ENCODE measurements at regions not wholly inside any gene's neighbourhood (a gene's known extent, or its start where the extent isn't known, plus 50 kb on each side); places are given as distances from the start of the nearest gene placed in this dataset.

DNA sequence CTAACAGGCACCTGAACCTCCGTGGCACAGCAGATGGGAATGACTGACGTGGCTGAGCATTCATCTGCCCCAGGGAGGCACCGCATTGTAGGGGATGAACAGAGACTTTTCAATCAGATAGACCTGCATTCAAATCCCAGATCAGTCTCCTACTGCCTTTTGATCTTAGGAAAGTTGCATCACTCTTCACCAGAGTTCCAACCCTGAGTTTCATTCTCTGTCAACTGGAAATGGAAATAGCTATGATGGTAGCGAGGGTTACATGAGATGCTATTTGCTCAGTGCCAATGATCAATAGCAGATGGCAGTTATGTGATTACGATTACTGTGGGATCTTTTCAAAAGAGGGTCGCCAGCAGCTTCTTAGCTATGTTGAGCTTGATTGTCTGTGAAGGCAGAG lies 189.3 kb upstream of the RFC3 start:
- no peak for DNase-seq

DNA sequence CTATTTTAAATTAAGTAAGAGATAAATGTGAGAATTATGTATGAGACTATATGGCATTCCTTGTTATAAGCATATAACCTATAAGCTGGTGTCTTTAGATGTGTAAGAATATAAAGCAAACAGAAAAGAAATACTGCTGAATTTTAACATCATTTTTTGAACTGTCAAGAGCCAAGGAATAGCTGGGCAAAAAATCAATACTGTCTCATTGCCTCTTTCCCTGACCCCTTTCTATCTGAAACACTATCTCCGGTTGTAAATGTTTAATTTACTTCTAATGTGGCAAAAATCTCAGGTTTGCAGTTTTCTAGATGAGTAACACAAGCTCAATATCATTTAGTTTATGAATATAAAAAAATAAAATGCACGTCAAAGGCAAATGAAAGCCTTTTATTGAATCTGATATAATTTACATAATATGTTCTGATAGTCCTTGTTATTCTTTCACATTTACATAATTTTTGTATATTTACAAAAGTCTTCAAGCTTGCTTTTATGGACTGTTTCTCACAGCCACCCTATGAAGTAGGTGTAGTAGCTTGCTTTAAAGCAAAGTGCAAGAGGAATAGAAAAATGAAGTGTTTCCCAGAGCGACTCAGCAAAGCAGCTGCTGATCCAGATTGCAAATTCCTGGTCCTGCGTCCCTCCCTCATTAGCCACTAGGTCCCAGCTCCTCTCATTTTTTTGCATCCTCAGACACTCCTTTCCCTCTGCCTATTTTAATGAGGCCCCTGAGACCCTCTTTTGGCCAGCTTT lies 188.2 kb upstream of the RFC3 start:
- DNase-seq: no peak

DNA sequence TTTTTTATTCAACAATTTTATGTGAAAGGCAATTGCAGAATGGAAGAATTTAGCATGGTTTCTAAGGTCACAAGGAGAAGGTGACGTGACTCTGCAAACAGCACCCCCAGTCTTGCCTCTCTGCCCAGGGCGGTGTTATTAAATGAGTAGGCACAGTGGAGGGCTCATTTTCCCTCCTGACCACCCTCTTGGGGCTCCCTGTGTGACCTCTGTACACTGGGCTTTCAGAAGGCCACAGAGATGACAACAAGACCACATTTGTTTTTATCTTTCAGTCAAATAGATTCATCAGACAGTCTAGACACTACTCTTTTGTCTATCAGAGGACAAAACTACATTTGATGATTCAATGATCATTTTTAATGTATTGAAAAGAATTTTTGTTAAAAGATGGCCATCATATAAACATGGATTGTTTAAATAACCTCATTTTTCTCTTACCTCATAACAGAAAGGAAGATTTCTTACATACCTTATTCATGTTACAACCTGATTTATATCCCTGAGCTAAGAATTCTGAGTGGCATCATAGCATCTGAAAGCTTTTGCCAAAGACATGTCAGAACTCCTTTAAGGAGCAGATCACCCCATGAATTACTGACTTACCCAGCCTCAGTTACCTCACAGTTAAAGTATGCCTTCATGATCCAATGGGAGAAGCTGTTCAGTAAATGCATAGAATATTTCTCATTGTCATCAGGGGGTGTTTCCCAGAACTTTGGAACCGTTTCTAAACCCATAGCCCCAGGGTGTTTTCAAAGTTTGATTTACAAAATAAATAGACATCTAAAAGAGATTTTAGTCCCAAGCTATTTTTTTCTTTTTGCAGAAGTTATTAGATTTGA lies 184.0 kb upstream of the RFC3 start:
- DNase-seq: no peak

DNA sequence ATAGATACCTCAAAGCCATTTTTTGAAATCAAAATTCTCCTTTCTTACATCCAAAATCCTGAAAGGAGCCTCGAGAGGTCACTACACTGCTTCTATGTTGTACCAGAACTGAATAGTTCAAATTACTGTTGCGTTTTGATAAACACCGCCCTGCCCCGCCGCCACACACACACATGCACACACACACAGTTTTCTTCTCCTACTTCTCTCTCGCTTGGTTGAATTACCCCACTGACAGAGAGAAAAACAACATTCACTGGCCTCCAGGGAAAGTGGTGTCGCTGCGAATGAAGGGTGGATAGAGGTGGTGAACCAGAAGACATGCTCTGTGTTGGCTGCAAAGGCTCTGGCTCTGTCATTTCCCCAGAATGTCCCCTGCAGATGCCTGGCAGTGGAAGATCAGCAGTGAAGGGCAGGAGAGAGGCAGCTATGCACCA lies 183.4 kb upstream of the RFC3 start:
- DNase-seq: peak; percentile 13

DNA sequence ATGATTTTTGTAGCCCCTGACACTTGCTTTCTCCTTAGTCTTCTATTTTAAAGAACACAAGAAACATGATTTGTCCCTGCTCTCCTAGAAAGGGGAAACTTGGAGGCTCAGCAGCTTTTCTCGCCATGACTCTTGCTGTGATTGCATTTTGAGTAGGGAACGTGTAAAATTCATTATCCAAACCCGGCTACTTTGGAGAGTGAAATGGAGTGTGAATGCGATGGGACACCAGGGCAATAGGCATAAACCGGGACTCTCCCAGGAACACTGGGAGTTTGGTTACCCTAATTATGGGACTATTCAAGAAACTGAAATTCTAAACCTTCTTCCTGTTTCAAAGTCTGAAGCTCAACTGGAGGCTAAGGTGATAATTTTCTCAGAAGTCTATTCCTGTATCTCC lies 181.7 kb upstream of the RFC3 start:
- DNase-seq: no peak

DNA sequence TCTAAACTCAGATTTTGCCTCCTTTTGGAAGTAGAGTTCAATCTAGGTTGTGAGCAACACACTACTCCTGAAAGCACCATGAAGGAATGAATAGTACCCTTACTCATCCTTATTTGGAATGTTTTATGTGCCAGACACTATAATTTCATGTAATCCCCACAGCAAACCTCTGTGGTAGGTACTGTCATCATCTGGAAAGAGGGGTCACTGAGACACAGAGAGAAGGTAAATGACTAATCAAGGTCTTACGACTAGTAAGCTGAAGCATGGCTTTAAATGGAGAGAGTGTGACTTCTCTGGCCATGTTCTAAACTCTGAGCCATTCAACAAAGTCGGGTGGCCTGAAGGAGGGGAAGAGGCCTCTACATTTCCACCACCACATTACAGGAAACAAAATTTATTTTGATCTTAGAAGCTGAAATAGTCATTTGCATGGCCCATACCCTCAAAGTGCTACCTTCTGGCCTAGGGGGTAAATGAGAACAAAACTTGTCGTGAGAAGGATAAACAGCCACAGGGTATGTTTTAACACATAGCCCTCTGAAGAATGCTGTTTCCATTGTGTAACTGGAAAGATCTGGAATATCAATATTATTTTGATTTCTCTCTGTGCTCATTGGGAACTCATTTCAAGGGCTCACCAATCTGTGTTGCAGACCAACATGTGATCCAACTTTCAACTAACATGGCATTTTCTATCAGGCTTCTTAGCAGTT lies 180.8 kb upstream of the RFC3 start:
- DNase-seq: no peak

DNA sequence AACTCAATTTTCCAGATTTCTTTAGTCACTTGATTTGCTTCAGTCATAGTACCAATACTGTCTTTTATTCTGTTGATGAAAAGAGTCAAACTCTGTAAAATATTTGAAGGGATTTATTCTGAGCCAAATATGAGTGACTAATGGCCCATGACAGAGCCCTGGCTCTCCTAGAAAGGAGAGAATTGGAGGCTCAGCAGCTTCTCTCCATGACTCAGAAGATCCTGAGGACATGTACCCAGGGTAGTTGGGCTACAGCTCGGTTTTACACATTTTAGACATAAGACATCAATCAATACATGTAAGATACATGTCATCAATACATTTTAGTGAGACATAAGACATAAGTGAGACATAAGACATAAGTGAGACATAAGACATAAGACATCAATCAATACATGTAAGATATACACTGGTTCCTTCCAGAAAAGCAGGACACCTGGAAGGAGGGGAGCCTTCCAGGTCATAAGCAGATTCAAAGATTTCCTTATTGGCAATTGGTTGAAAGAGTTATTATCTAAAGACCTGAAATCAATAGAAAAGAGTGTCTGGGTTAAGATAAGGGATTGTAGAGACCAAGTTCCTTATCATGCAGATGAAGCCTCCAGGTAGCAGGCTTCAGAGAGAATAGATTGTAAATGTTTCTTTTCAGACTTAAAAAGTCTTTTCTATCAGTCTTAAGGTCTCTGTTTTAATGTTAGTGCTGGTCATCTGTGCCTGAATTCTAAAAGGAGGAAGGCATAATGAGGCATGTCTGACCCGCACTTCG lies 179.8 kb upstream of the RFC3 start:
- no peak for DNase-seq

DNA sequence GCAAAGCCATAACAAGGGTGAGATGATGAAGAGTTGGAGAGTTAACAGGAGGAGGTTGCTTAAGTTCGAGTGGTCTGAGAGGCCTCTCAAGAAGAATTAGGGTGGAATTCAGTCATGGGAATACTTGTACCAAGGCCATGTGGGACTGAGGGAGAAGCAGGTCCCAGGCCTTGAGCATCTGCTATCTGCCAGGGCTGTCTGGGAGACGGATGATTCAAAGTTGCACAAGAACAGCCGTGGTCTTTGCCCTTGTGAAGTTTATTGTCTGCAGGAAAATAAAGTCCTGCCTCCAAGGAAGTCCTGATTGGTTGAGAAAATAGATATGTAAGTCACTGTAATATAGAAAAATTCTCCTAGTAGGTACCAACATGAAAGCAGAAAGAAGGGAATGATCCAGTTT lies 178.8 kb upstream of the RFC3 start:
- DNase-seq: no peak

DNA sequence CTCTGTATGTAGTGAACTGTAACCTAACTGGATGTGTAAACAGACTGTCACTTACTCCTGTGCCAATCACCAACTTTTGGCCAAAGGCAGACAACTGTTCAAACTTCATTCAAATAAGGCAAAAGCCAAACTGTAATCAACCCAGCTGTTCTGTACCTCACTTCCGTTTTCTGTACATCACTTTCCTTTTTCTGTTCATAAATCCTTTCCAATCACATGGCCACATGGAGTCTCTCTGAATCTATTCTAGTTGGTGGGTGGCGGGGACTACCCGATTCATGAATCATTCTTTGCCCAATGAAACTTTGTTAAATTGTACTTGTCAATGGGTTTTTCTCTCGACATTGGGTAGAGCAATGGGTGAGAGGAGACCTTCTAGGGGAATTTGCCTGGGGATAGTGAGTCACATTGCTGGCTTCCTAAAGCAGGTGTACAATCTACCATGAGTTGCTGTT lies 178.3 kb upstream of the RFC3 start:
- DNase-seq: no peak

DNA sequence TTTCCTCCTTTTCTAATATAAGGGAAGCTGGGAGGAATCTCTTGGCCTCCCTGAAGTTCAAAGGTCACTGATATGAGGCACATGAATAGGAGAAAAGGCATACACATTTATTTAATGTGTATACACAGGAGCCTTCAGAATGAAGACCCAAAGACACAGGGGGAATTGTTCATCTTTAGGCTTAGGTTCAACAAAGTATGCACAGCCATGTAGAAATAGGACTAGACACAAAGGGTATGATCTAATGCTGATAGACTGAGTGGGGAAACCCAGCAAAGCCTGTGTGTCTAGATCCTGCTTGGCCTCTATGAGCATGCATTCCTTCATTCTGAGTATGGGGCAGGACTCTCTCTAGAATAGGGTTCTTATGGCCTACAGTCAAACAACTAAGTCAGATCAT lies 177.1 kb upstream of the RFC3 start:
- no peak for DNase-seq

DNA sequence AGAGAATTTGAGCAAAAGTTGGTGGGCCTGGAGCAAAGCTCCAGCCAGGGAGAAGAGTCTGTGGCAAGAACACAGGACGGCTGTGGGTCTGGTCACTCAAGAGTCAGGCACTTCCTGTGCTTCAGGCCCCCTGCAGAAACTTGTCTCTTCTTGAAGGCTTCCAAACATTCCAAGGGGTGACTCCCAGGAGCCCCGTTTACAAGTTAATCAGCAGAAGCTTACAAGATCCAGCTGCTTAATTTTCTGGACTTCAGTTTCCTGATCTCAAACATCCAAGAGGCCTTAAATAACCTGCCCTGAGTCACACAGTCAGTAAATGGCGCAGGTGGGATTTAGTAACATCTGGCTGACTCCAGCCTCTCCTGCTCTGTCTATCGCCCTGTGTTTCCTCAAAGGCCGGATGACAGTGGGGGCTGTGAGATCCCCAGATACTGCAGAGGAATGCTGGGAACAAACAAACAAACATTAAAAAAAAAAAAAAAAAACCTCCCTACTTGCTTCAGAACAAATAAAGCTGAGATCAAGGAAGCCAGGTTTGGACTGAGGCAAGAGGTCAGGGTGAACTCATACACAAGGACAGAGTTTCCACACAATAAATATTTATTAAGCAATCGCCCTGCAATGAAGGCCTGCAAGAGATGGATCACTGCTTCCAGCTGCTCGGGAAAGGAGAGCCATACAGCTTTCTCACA lies 175.4 kb upstream of the RFC3 start:
- DNase-seq: peak; percentile 72

DNA sequence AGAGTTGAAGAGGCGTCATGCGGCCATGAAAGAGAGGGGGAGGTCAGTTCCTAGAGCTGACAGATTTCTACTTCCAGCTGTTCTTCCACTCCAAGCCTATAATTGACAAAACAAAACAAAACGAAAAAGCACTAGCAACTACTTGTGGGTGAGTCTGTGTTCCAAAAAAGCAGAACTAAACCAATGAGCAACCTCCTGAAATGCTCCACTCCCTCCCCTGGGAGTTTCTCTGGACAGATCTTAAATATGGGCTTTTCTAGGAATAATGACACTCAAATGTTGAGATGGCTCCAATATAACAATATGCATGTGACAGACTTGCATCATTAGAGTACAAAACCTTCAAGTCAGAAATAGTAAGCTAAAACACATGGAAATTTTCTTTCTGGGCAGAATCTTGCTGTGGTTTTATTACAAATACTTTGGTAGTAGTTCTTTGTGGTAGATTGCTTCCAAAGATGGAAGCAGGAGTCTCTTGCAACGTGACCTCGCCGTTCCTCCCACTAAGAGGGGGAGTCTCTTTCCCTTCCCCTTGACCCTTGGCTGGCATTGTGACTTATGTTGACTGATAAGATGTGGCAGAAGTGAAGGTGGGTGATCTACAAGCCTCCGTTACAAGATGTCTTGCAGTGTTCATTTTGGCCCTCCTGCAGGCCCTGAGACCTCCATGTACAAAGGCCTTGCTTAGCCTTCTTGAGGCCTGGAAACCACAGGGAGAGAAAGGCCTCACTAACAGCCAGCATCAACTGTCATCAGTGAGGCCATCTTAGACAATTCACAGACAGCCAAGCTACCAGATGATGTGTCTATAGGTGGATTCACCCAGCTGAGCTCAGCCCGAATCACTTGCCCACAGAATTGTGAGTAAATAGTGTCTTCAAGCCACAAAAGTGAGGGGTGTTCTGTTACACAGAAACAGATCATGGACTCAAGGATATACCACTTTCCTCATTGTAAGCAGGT lies 173.1 kb upstream of the RFC3 start:
- DNase-seq: peak; percentile 87

DNA sequence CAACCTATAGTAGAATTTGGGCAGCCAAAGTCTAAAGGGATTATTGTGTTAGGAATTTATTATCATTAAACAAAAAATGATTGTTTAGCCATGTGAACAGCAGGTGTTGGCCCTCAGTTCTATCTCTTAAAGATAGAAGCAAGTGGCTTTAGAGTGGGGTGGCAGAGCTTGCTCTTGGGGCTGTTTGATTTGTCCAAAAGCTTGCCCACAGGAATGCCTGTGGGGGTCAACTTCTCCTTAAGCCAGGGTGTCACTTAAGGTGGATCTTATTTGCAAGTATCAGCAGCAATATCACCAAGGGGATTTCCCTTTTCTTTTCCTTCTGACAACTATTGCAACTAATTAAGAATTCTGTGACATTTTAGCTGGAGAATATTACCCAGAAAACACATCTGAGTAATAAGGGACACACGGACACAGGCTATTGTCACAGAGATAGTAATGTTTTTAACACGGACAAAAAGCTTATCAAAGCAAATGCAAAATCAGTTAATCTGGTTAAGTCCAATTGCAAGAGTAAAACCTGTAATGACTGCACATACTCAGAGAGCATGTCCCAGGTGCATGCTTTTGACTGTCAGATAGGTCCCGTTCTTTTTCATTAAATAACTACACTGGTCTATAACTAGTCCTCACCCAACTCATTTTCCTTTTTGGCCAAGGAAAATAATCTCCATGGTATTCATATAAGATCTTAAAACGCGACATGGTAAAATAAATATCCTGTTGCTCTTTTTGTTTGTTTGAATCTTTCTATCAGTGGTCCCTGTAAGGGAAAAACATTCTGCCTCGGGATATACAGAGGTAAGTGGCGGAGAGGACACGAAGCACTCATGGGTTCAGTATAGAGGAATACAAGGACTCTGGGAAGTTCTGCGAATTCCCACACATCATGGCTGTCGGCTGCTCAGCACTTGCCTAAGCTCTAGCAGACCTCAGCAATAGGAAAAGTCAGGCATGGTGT lies 172.1 kb upstream of the RFC3 start:
- DNase-seq: no peak

DNA sequence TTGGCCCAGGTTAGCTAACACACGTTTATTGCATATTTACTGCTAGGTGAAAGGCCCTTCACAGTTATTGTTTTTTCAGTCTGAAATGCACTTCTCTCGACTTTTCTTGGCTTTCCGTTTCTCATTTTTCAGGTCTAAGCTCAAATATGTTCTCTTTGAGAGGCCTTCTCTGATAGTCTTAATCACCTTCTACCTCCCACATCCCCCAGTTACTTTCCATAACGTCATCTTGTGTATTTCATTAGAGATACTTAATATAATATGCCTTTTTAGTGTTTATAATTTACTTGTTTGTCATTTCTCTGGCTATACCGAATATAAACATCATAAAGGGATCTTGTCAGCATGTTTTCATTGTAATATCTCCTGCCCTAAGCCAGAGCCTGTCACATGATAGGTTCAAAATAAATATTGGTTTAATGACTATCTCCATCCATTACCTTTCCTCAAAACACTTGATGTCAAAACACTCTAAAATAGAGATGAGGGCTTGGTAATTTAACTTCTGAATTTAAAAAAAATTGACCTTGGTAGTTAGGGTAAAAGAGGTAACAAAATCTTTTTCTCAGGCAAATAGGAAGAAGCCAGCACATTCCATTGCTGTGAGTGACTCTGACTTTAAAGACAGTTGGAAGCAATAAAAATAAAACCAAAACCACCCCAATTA lies 168.6 kb upstream of the RFC3 start:
- no peak for DNase-seq

DNA sequence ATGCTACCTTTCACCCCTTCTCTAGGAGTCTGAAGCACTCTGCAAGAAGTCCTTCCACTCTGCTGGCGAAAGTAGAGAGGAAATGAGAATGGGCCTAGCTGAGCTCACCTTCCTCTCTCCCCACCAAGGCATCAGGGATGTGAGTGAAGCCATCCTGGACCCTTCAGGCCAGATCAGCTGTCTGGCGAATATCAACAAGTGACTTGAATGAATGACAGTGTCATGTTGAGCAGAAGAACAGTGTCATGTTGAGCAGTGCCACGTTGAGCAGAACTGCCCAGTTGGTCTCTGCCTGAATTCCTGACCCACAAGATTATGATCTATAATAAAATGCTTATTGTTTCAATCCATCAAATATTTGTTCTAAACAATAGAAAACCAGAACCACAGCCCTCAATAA lies 166.2 kb upstream of the RFC3 start:
- DNase-seq: no peak

DNA sequence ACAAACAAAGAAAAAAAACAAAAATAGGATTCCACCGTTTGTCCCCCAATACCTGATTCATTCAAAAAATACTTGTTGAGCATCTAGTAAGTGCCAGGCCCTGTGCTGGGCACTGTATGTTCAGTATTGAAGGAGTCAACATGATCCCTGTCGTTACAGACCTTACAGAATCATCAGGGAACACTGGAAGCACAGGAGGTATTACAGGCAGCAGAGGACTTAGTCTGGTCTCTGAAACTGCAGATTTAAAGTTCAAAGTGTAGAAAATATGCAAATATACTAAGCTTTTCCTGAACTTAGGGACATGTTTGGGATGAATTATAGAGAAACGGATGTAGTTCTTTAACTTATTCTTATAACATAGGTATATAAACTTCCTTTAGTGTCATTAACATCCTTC lies 160.7 kb upstream of the RFC3 start:
- no peak for DNase-seq

DNA sequence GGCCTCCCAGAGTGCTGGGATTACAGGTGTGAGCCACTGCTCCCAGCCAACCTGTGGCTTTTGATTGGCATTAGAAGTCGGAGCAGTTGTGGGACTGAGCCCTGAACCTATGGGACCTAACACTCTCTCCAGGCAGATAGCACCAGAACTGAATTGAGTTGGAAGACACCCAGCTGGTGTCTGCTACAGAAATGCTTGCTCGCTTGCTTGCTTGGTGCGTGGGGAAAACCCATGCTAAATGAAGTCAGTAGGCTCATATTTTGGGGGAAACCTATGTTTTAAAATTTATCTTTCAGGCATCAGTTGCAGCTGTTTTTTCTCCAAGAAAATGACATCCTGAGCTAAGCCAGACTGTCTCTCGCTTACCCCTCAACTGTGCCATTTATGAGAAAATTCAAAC lies 158.5 kb upstream of the RFC3 start:
- no peak for DNase-seq

DNA sequence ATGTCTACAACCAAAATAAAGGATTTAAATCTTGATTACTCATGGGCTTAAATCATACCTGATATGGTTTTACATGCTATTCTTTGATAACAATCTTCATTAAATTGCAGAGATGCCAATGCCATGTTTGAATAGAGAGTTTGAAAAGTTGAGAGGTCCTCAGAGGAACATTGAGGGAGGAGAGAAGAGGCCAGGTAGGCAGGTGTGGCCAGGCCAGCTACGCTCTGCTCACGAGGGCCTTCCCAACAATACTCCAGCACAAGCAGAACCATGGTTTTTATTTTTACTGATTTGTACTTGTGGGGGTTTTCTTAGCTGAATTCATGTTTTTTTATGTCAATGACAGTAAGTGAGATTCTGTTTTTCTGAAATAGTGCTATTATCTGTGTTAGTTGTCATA lies 158.1 kb upstream of the RFC3 start:
- DNase-seq: no peak

Measured in muscle of arm (tissue), 1 donor.